ENCODE measurements at regions not wholly inside any gene's neighbourhood (a gene's known extent, or its start where the extent isn't known, plus 50 kb on each side); places are given as distances from the start of the nearest gene placed in this dataset.
A peak's percentile ranks its signal among the peaks of the same experiment; 100 is the strongest.

GRCh38 chr12:58765076-58765475, 155.2 kb downstream of the LRIG3 start:
- intact Hi-C loops (cut with DNase I, micrococcal nuclease): no loop called here
- no peak overlapping the region for H3K4me3 ChIP-seq
- DNase-seq: no peak
- no peaks in the 10 kb centered on the region for H3K36me3 ChIP-seq (ENCODE audit: low read depth)
- no peaks in the 10 kb centered on the region for H3K9me3 ChIP-seq
- H3K4me1 ChIP-seq (ENCODE audit: low read depth): no peaks in the 10 kb centered on the region
- no peak for TF ChIP-seq CTCF (IDR thresholded peaks at IDR 0.05)
- peak; percentile 78 for ATAC-seq

GRCh38 chr12:58765653-58766512, 154.4 kb downstream of the LRIG3 start:
- TF ChIP-seq CTCF (IDR thresholded peaks at IDR 0.05): no peak

GRCh38 chr12:58766513-58766870, 153.8 kb downstream of the LRIG3 start:
- Histone ChIP-seq H3K4me1 (ENCODE audit: low read depth) (no peaks in the 10 kb centered on the region), H3K36me3 (ENCODE audit: low read depth) (no peaks in the 10 kb centered on the region), H3K4me3 (no peak overlapping the region), H3K9me3 (no peaks in the 10 kb centered on the region)
- TF ChIP-seq CTCF (IDR thresholded peaks at IDR 0.05): no peak
- ATAC-seq (peak; percentile 39), DNase-seq (no peak)
- intact Hi-C loops (cut with DNase I, micrococcal nuclease): no loop called here

More at GRCh38 chr12:58765653-58766512, 154.4 kb downstream of the LRIG3 start:
- no peaks in the 10 kb centered on the region for H3K4me1 ChIP-seq (ENCODE audit: low read depth)
- no peak overlapping the region for H3K4me3 ChIP-seq
- intact Hi-C loops (cut with DNase I, micrococcal nuclease): no loop called here
- H3K36me3 ChIP-seq (ENCODE audit: low read depth): no peaks in the 10 kb centered on the region
- ATAC-seq: peak; percentile 95
- no peaks in the 10 kb centered on the region for H3K9me3 ChIP-seq
- peak in 1 of 3 donors; percentile 19 for DNase-seq

GRCh38 chr12:58767496-58767895, 152.8 kb downstream of the LRIG3 start:
- DNase-seq (no peak), ATAC-seq (no peak)
- no peak for TF ChIP-seq CTCF (IDR thresholded peaks at IDR 0.05)
- Histone ChIP-seq H3K9me3 (no peaks in the 10 kb centered on the region), H3K4me3 (no peak overlapping the region), H3K4me1 (ENCODE audit: low read depth) (no peaks in the 10 kb centered on the region), H3K36me3 (ENCODE audit: low read depth) (no peaks in the 10 kb centered on the region)
- intact Hi-C loops (cut with DNase I, micrococcal nuclease): no loop called here

GRCh38 chr12:58773986-58774385, 146.3 kb downstream of the LRIG3 start:
- no peak for ATAC-seq
- intact Hi-C loops (cut with DNase I, micrococcal nuclease): no loop called here

More at GRCh38 chr12:58773986-58774385, 146.3 kb downstream of the LRIG3 start:
- Histone ChIP-seq H3K4me1 (ENCODE audit: low read depth) (no peaks in the 10 kb centered on the region), H3K4me3 (no peak overlapping the region), H3K36me3 (ENCODE audit: low read depth) (no peaks in the 10 kb centered on the region), H3K9me3 (no peaks in the 10 kb centered on the region)
- DNase-seq: no peak
- TF ChIP-seq CTCF (IDR thresholded peaks at IDR 0.05): no peak
